Panc1 (cell line): ENCODE measurements at regions not wholly inside any gene's neighbourhood (a gene's known extent, or its start where the extent isn't known, plus 50 kb on each side); places are given as distances from the start of the nearest gene placed in this dataset.

Experiments used
- TF ChIP-seq, protein P1 (sequence below), 2 experiments: IDR thresholded peaks; 2 replicates each; pipeline ENCODE4 v1.6.1; 2011 to 2012; ENCODE audit warnings: low read depth in 2 of 2, control low read depth in 1 of 2, low read length in 1 of 2, mild to moderate bottlenecking in 1 of 2, moderate library complexity in 1 of 2; ENCODE audit not compliant: insufficient read depth in 1 of 2
- TF ChIP-seq, protein P2 (sequence below): fragments of 450-650 bp; IDR thresholded peaks from 2 replicates; pipeline ENCODE4 v1.5.1; 2017; ENCODE audit warnings: mild to moderate bottlenecking

DNA sequence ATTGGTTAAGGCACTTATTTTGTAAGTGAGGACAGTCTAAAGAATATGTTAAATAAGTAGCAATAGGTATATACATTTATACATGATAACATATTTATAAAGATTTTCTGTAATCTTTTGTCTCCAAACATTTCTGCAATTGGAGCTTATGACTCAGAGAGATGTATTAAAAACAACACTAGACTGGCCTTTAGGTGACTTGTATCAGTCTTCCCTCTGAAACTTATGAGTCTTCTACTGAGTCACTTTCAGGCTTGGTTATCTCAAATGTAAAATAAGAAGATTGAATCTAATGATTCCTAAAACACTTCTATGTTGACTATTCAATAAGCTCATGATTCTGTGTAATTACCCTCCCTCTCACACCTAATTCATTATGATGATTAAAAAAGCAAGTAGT is 672.6 kb upstream of the NEGR1 start:
- TF ChIP-seq, protein P1, sequence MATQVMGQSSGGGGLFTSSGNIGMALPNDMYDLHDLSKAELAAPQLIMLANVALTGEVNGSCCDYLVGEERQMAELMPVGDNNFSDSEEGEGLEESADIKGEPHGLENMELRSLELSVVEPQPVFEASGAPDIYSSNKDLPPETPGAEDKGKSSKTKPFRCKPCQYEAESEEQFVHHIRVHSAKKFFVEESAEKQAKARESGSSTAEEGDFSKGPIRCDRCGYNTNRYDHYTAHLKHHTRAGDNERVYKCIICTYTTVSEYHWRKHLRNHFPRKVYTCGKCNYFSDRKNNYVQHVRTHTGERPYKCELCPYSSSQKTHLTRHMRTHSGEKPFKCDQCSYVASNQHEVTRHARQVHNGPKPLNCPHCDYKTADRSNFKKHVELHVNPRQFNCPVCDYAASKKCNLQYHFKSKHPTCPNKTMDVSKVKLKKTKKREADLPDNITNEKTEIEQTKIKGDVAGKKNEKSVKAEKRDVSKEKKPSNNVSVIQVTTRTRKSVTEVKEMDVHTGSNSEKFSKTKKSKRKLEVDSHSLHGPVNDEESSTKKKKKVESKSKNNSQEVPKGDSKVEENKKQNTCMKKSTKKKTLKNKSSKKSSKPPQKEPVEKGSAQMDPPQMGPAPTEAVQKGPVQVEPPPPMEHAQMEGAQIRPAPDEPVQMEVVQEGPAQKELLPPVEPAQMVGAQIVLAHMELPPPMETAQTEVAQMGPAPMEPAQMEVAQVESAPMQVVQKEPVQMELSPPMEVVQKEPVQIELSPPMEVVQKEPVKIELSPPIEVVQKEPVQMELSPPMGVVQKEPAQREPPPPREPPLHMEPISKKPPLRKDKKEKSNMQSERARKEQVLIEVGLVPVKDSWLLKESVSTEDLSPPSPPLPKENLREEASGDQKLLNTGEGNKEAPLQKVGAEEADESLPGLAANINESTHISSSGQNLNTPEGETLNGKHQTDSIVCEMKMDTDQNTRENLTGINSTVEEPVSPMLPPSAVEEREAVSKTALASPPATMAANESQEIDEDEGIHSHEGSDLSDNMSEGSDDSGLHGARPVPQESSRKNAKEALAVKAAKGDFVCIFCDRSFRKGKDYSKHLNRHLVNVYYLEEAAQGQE (IDR thresholded peaks at IDR 0.05; ENCODE audit: insufficient read depth in 1 of 2, low read depth in 2 of 2, low read length in 1 of 2) = no peak
- TF ChIP-seq, protein P2, sequence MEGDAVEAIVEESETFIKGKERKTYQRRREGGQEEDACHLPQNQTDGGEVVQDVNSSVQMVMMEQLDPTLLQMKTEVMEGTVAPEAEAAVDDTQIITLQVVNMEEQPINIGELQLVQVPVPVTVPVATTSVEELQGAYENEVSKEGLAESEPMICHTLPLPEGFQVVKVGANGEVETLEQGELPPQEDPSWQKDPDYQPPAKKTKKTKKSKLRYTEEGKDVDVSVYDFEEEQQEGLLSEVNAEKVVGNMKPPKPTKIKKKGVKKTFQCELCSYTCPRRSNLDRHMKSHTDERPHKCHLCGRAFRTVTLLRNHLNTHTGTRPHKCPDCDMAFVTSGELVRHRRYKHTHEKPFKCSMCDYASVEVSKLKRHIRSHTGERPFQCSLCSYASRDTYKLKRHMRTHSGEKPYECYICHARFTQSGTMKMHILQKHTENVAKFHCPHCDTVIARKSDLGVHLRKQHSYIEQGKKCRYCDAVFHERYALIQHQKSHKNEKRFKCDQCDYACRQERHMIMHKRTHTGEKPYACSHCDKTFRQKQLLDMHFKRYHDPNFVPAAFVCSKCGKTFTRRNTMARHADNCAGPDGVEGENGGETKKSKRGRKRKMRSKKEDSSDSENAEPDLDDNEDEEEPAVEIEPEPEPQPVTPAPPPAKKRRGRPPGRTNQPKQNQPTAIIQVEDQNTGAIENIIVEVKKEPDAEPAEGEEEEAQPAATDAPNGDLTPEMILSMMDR = no peak
